ENCODE measurements at regions not wholly inside any gene's neighbourhood (a gene's known extent, or its start where the extent isn't known, plus 50 kb on each side); places are given as distances from the start of the nearest gene placed in this dataset.

DNA sequence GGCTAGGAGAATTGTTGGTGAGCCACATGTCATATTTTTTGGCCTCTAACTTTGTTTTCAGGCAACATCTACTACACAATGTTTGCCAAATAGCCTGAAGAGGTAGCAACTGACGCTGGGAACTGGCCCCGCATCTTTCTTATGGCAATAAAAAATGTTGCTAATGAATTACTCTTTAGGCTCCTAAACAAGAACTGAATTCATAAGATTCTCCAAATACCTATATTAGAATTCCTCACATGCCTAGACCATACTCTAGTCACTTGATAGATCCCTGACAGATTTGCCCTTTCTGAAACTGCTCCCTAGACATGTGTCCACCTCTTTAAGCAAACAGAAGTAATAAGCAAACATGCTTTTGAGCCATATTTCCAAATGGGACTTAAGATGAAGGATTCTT, 209.0 kb upstream of the ATXN7L3B start:
- TF ChIP-seq RNF2 (IDR thresholded peaks at IDR 0.05; ENCODE audit: borderline replicate concordance, low read depth) (no peak), POLR2A (IDR thresholded peaks at IDR 0.05; ENCODE audit: low read length) (no peak), EP300 (IDR thresholded peaks at IDR 0.05) (peak in 1 of 2 experiments; percentile 47; a peak in 1 of 5 replicates), CHD4 (IDR thresholded peaks at IDR 0.05; ENCODE audit: borderline replicate concordance) (no peak), JUN (IDR thresholded peaks at IDR 0.05) (no peak), RFX5 (IDR thresholded peaks at IDR 0.05) (no peak), CBX8 (IDR thresholded peaks at IDR 0.05) (no peak), MAFK (IDR thresholded peaks at IDR 0.05; ENCODE audit: partially characterized antibody) (no peak)
- TF ChIP-seq, protein P1, sequence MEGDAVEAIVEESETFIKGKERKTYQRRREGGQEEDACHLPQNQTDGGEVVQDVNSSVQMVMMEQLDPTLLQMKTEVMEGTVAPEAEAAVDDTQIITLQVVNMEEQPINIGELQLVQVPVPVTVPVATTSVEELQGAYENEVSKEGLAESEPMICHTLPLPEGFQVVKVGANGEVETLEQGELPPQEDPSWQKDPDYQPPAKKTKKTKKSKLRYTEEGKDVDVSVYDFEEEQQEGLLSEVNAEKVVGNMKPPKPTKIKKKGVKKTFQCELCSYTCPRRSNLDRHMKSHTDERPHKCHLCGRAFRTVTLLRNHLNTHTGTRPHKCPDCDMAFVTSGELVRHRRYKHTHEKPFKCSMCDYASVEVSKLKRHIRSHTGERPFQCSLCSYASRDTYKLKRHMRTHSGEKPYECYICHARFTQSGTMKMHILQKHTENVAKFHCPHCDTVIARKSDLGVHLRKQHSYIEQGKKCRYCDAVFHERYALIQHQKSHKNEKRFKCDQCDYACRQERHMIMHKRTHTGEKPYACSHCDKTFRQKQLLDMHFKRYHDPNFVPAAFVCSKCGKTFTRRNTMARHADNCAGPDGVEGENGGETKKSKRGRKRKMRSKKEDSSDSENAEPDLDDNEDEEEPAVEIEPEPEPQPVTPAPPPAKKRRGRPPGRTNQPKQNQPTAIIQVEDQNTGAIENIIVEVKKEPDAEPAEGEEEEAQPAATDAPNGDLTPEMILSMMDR (IDR thresholded peaks at IDR 0.05): no peak

Measured in A549 (cell line).